ENCODE measurements at regions not wholly inside any gene's neighbourhood (a gene's known extent, or its start where the extent isn't known, plus 50 kb on each side); places are given as distances from the start of the nearest gene placed in this dataset.

DNA sequence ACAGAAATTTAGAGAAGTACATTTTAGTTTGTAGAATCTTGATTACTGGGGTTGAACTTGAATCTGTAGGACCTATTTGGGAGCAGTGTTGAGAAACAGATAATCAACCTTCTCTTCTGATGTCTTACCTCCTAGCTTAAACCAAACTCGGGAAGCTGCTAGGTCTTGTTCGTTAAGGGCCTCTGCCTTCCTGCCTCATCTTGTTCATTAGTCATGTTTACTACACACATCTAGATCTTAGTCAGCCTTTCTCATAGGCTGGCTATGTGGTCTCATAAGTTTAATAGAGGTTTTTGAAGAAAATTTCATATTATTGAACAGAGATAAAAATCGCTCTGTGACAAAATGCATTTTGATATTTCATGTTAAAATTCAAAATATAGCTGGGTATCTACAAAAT lies 331.0 kb upstream of the EDIL3 start:
- DNase-seq (ENCODE audit: low spot score), result no peak
- Histone ChIP-seq H3K9me3 (ENCODE audit: control insufficient read depth in 4 of 4, low read length in 3 of 4) (peaks cover 0 to 5% (median 0%) of the 10 kb centered on the region in 4 donors), H3K27ac (ENCODE audit: low read depth in 1 of 2, low read length in 2 of 2) (no peak overlapping the region), H3K9ac (ENCODE audit: low read depth in 1 of 2, low read length in 2 of 2) (no peak overlapping the region), H3K4me3 (ENCODE audit: low read depth in 1 of 3, low read length in 3 of 3) (no peak overlapping the region), H3K36me3 (ENCODE audit: control insufficient read depth in 4 of 4, insufficient read depth in 3 of 4, low read depth in 1 of 4, low read length in 3 of 4) (no peaks in the 10 kb centered on the region), H3K27me3 (ENCODE audit: control insufficient read depth in 4 of 4, insufficient read depth in 4 of 4, low read length in 3 of 4) (no peaks in the 10 kb centered on the region), H3K4me1 (ENCODE audit: control insufficient read depth in 4 of 4, insufficient read depth in 4 of 4, low read length in 3 of 4) (no peaks in the 10 kb centered on the region)
- WGBS, result 81% methylated on average over 3 of the region's 3 CpGs
- TF ChIP-seq RAD21 (IDR thresholded peaks at IDR 0.05) (no peak), NR2F2 (IDR thresholded peaks at IDR 0.05) (no peak), HNF4G (IDR thresholded peaks at IDR 0.05) (no peak), JUND (IDR thresholded peaks at IDR 0.05) (no peak), TAF1 (conservative IDR thresholded peaks at IDR 0.05) (no peak), HNF4A (conservative IDR thresholded peaks at IDR 0.05) (no peak), RXRA (IDR thresholded peaks at IDR 0.05) (no peak), FOXA2 (IDR thresholded peaks at IDR 0.05) (no peak), FOXA1 (IDR thresholded peaks at IDR 0.05) (no peak), YY1 (IDR thresholded peaks at IDR 0.05) (no peak), GABPA (IDR thresholded peaks at IDR 0.05 in 1 of 2, conservative IDR thresholded peaks at IDR 0.05 in 1 of 2) (no peak), EGR1 (IDR thresholded peaks at IDR 0.05; ENCODE audit: low read depth in 2 of 2) (no peak)
- TF ChIP-seq, protein P1, sequence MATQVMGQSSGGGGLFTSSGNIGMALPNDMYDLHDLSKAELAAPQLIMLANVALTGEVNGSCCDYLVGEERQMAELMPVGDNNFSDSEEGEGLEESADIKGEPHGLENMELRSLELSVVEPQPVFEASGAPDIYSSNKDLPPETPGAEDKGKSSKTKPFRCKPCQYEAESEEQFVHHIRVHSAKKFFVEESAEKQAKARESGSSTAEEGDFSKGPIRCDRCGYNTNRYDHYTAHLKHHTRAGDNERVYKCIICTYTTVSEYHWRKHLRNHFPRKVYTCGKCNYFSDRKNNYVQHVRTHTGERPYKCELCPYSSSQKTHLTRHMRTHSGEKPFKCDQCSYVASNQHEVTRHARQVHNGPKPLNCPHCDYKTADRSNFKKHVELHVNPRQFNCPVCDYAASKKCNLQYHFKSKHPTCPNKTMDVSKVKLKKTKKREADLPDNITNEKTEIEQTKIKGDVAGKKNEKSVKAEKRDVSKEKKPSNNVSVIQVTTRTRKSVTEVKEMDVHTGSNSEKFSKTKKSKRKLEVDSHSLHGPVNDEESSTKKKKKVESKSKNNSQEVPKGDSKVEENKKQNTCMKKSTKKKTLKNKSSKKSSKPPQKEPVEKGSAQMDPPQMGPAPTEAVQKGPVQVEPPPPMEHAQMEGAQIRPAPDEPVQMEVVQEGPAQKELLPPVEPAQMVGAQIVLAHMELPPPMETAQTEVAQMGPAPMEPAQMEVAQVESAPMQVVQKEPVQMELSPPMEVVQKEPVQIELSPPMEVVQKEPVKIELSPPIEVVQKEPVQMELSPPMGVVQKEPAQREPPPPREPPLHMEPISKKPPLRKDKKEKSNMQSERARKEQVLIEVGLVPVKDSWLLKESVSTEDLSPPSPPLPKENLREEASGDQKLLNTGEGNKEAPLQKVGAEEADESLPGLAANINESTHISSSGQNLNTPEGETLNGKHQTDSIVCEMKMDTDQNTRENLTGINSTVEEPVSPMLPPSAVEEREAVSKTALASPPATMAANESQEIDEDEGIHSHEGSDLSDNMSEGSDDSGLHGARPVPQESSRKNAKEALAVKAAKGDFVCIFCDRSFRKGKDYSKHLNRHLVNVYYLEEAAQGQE (IDR thresholded peaks at IDR 0.05), result no peak
- TF ChIP-seq, protein P2, sequence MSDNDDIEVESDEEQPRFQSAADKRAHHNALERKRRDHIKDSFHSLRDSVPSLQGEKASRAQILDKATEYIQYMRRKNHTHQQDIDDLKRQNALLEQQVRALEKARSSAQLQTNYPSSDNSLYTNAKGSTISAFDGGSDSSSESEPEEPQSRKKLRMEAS (IDR thresholded peaks at IDR 0.05), result no peak
- TF ChIP-seq, protein P3, sequence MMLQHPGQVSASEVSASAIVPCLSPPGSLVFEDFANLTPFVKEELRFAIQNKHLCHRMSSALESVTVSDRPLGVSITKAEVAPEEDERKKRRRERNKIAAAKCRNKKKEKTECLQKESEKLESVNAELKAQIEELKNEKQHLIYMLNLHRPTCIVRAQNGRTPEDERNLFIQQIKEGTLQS (IDR thresholded peaks at IDR 0.05), result no peak

DNA sequence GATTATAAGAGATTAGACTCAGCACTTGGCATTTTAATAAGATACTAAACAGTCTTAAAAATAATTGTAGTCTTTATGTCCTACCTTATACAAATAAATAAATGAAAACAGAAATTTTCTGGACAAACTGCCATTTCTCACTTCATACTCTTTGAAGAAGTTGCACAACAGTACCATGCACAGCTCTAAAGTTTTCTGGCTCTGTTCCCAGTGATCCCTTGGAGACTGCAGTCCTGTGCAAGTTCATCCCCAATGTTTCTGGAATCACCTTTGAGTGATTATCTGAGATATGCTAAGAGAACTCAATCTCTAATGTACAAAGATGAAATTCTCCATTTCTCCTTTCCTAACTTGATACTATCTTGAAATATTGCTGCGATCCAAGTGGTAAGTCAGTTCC lies 330.4 kb upstream of the EDIL3 start:
- Histone ChIP-seq H3K36me3 (ENCODE audit: control insufficient read depth in 4 of 4, insufficient read depth in 3 of 4, low read depth in 1 of 4, low read length in 3 of 4) (no peaks in the 10 kb centered on the region), H3K4me3 (ENCODE audit: low read depth in 1 of 3, low read length in 3 of 3) (no peak overlapping the region), H3K9me3 (ENCODE audit: control insufficient read depth in 4 of 4, low read length in 3 of 4) (peaks cover 0 to 5% (median 0%) of the 10 kb centered on the region in 4 donors), H3K27ac (ENCODE audit: low read depth in 1 of 2, low read length in 2 of 2) (no peak overlapping the region), H3K27me3 (ENCODE audit: control insufficient read depth in 4 of 4, insufficient read depth in 4 of 4, low read length in 3 of 4) (no peaks in the 10 kb centered on the region), H3K4me1 (ENCODE audit: control insufficient read depth in 4 of 4, insufficient read depth in 4 of 4, low read length in 3 of 4) (no peaks in the 10 kb centered on the region), H3K9ac (ENCODE audit: low read depth in 1 of 2, low read length in 2 of 2) (no peak overlapping the region)
- 88% methylated on average over 1 of the region's 1 CpG for WGBS
- TF ChIP-seq GABPA (IDR thresholded peaks at IDR 0.05 in 1 of 2, conservative IDR thresholded peaks at IDR 0.05 in 1 of 2), result no peak
- no peak for TF ChIP-seq EGR1 (IDR thresholded peaks at IDR 0.05; ENCODE audit: low read depth in 2 of 2)
- TF ChIP-seq, protein P1 (IDR thresholded peaks at IDR 0.05), result no peak
- TF ChIP-seq SP1 (IDR thresholded peaks at IDR 0.05), result no peak
- no peak for TF ChIP-seq HNF4A (conservative IDR thresholded peaks at IDR 0.05)
- no peak for TF ChIP-seq TAF1 (conservative IDR thresholded peaks at IDR 0.05)
- TF ChIP-seq, protein P4, sequence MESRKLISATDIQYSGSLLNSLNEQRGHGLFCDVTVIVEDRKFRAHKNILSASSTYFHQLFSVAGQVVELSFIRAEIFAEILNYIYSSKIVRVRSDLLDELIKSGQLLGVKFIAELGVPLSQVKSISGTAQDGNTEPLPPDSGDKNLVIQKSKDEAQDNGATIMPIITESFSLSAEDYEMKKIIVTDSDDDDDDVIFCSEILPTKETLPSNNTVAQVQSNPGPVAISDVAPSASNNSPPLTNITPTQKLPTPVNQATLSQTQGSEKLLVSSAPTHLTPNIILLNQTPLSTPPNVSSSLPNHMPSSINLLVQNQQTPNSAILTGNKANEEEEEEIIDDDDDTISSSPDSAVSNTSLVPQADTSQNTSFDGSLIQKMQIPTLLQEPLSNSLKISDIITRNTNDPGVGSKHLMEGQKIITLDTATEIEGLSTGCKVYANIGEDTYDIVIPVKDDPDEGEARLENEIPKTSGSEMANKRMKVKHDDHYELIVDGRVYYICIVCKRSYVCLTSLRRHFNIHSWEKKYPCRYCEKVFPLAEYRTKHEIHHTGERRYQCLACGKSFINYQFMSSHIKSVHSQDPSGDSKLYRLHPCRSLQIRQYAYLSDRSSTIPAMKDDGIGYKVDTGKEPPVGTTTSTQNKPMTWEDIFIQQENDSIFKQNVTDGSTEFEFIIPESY (IDR thresholded peaks at IDR 0.05), result no peak
- TF ChIP-seq, protein P5, sequence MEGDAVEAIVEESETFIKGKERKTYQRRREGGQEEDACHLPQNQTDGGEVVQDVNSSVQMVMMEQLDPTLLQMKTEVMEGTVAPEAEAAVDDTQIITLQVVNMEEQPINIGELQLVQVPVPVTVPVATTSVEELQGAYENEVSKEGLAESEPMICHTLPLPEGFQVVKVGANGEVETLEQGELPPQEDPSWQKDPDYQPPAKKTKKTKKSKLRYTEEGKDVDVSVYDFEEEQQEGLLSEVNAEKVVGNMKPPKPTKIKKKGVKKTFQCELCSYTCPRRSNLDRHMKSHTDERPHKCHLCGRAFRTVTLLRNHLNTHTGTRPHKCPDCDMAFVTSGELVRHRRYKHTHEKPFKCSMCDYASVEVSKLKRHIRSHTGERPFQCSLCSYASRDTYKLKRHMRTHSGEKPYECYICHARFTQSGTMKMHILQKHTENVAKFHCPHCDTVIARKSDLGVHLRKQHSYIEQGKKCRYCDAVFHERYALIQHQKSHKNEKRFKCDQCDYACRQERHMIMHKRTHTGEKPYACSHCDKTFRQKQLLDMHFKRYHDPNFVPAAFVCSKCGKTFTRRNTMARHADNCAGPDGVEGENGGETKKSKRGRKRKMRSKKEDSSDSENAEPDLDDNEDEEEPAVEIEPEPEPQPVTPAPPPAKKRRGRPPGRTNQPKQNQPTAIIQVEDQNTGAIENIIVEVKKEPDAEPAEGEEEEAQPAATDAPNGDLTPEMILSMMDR (IDR thresholded peaks at IDR 0.05; ENCODE audit: low read depth, low read length, missing input control), result no peak
- no peak for TF ChIP-seq RAD21 (IDR thresholded peaks at IDR 0.05)
- TF ChIP-seq FOXA1 (IDR thresholded peaks at IDR 0.05), result no peak
- no peak for TF ChIP-seq JUND (IDR thresholded peaks at IDR 0.05)
- no peak for TF ChIP-seq HNF4G (IDR thresholded peaks at IDR 0.05)
- TF ChIP-seq, protein P3 (IDR thresholded peaks at IDR 0.05), result no peak
- TF ChIP-seq RXRA (IDR thresholded peaks at IDR 0.05), result no peak
- TF ChIP-seq YY1 (IDR thresholded peaks at IDR 0.05), result no peak
- TF ChIP-seq, protein P2 (IDR thresholded peaks at IDR 0.05), result no peak
- TF ChIP-seq NR2F2 (IDR thresholded peaks at IDR 0.05), result no peak
- TF ChIP-seq FOXA2 (IDR thresholded peaks at IDR 0.05), result no peak
- DNase-seq (ENCODE audit: low spot score), result no peak

All from liver (tissue), 8 donors.